ENCODE measurements at regions not wholly inside any gene's neighbourhood (a gene's known extent, or its start where the extent isn't known, plus 50 kb on each side); places are given as distances from the start of the nearest gene placed in this dataset.

DNA sequence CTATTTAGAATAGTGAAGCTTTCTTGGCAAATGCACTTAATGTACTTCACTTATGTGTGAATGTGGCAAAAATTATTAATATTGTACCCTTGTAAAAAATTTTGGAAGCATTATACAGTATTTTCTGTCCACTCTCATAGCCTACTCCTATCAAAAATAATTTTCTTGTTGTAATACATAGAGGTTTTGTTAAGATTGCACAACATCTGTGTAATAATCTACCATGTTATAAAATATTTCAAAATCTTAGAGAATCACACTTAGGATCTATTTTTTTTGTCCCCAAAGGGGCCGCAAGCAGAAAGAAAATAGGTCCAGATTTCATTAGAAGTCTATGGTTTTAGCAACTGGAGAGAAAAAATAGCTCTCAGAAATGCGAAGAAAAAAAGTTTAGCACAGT, 945.9 kb downstream of the CDH18 start:
- no peaks in the 10 kb centered on the region for H3K36me3 ChIP-seq (ENCODE audit: control insufficient read depth, insufficient read depth, low read length)
- H3K4me1 ChIP-seq (ENCODE audit: control insufficient read depth, insufficient read depth, low read length): peaks cover 5% of the 10 kb centered on the region; the same call in 1 of the 2 replicates
- H3K9me3 ChIP-seq (ENCODE audit: control insufficient read depth, insufficient read depth, low read depth, low read length): no peaks in the 10 kb centered on the region
- intact Hi-C loops (cut with micrococcal nuclease; ENCODE audit: unreplicated experiment): no loop called here
- H3K4me3 ChIP-seq (ENCODE audit: low read depth in 2 of 2, low read length in 2 of 2): no peak overlapping the region
- TF ChIP-seq POLR2AphosphoS5 (IDR thresholded peaks at IDR 0.05; ENCODE audit: low read depth, low read length) (no peak), TCF7L2 (IDR thresholded peaks at IDR 0.05; ENCODE audit: low read depth, low read length) (no peak), SIN3A (IDR thresholded peaks at IDR 0.05; ENCODE audit: borderline replicate concordance, insufficient read depth, low read depth, low read length) (no peak)
- TF ChIP-seq, protein P1, sequence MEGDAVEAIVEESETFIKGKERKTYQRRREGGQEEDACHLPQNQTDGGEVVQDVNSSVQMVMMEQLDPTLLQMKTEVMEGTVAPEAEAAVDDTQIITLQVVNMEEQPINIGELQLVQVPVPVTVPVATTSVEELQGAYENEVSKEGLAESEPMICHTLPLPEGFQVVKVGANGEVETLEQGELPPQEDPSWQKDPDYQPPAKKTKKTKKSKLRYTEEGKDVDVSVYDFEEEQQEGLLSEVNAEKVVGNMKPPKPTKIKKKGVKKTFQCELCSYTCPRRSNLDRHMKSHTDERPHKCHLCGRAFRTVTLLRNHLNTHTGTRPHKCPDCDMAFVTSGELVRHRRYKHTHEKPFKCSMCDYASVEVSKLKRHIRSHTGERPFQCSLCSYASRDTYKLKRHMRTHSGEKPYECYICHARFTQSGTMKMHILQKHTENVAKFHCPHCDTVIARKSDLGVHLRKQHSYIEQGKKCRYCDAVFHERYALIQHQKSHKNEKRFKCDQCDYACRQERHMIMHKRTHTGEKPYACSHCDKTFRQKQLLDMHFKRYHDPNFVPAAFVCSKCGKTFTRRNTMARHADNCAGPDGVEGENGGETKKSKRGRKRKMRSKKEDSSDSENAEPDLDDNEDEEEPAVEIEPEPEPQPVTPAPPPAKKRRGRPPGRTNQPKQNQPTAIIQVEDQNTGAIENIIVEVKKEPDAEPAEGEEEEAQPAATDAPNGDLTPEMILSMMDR (IDR thresholded peaks at IDR 0.05): no peak
- TF ChIP-seq, protein P2, sequence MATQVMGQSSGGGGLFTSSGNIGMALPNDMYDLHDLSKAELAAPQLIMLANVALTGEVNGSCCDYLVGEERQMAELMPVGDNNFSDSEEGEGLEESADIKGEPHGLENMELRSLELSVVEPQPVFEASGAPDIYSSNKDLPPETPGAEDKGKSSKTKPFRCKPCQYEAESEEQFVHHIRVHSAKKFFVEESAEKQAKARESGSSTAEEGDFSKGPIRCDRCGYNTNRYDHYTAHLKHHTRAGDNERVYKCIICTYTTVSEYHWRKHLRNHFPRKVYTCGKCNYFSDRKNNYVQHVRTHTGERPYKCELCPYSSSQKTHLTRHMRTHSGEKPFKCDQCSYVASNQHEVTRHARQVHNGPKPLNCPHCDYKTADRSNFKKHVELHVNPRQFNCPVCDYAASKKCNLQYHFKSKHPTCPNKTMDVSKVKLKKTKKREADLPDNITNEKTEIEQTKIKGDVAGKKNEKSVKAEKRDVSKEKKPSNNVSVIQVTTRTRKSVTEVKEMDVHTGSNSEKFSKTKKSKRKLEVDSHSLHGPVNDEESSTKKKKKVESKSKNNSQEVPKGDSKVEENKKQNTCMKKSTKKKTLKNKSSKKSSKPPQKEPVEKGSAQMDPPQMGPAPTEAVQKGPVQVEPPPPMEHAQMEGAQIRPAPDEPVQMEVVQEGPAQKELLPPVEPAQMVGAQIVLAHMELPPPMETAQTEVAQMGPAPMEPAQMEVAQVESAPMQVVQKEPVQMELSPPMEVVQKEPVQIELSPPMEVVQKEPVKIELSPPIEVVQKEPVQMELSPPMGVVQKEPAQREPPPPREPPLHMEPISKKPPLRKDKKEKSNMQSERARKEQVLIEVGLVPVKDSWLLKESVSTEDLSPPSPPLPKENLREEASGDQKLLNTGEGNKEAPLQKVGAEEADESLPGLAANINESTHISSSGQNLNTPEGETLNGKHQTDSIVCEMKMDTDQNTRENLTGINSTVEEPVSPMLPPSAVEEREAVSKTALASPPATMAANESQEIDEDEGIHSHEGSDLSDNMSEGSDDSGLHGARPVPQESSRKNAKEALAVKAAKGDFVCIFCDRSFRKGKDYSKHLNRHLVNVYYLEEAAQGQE (IDR thresholded peaks at IDR 0.05; ENCODE audit: insufficient read depth in 1 of 2, low read depth in 2 of 2, low read length in 1 of 2): no peak
- in situ Hi-C loops (cut with HindIII; ENCODE audit: low pct_unique_long_range_greater_than_20kb, low sequenced_read_pairs): no loop called here
- H3K27ac ChIP-seq (ENCODE audit: low read length): no peak overlapping the region; the same call in 1 of the 2 replicates
- CTCF ChIA-PET: no interaction called here
- POLR2A ChIA-PET: no interaction called here
- no peak for DNase-seq (ENCODE audit: low read depth, low spot score)
- no peaks in the 10 kb centered on the region for H3K27me3 ChIP-seq (ENCODE audit: control insufficient read depth, insufficient read depth, low read length)
- no TSS peak for BruUV-seq (replicated peaks)
- no peak for ATAC-seq

DNA sequence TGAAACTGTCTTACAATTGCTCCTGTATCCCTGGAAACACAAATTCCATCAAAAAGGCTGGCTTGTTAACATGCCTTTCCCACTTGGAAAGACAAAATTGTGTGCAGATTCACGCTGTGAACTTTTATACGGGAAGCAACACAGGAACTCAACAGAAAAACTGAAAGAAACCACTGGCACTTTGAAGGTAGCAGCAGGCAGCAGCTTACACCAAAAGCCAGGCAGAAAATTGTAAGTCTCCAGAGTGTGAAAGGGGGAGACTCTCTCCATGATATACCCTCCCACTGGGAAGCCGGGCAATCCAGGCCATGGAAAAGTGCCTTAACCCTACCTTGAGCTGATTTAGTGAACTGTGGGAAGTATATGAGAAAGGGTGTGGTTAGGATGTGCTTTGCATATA, 943.7 kb downstream of the CDH18 start:
- no peaks in the 10 kb centered on the region for H3K9me3 ChIP-seq (ENCODE audit: control insufficient read depth, insufficient read depth, low read depth, low read length)
- CTCF ChIA-PET: no interaction called here
- peak overlapping the region; percentile 48; the same call in 1 of the 2 replicates for H3K27ac ChIP-seq (ENCODE audit: low read length)

More for the DNA sequence above, 943.7 kb downstream of the CDH18 start:
- DNase-seq (ENCODE audit: low read depth, low spot score) (no peak), ATAC-seq (no peak)
- TF ChIP-seq TCF7L2 (IDR thresholded peaks at IDR 0.05; ENCODE audit: low read depth, low read length) (no peak), POLR2AphosphoS5 (IDR thresholded peaks at IDR 0.05; ENCODE audit: low read depth, low read length) (no peak), SIN3A (IDR thresholded peaks at IDR 0.05; ENCODE audit: borderline replicate concordance, insufficient read depth, low read depth, low read length) (no peak)
- TF ChIP-seq, protein P2 (IDR thresholded peaks at IDR 0.05; ENCODE audit: insufficient read depth in 1 of 2, low read depth in 2 of 2, low read length in 1 of 2): no peak
- H3K4me1 ChIP-seq (ENCODE audit: control insufficient read depth, insufficient read depth, low read length): peaks cover 5% of the 10 kb centered on the region; the same call in 1 of the 2 replicates
- intact Hi-C loops (cut with micrococcal nuclease; ENCODE audit: unreplicated experiment): no loop called here
- BruUV-seq (replicated peaks): no TSS peak
- H3K27me3 ChIP-seq (ENCODE audit: control insufficient read depth, insufficient read depth, low read length): no peaks in the 10 kb centered on the region
- H3K4me3 ChIP-seq (ENCODE audit: low read depth in 2 of 2, low read length in 2 of 2): no peak overlapping the region
- in situ Hi-C loops (cut with HindIII; ENCODE audit: low pct_unique_long_range_greater_than_20kb, low sequenced_read_pairs): no loop called here
- no peaks in the 10 kb centered on the region for H3K36me3 ChIP-seq (ENCODE audit: control insufficient read depth, insufficient read depth, low read length)
- POLR2A ChIA-PET: no interaction called here
